Activated CD4-positive, alpha-beta T cell treated with anti-CD3 and anti-CD28 coated beads, Interleukin-2, amount 50 U/mL, for 4 hours (primary cell): ENCODE measurements at regions not wholly inside any gene's neighbourhood (a gene's known extent, or its start where the extent isn't known, plus 50 kb on each side); places are given as distances from the start of the nearest gene placed in this dataset.

Source experiments
- DNase-seq, 2 experiments: peaks; one replicate each; pipeline ENCODE4 v3.0.0-alpha.2; 2020

DNA sequence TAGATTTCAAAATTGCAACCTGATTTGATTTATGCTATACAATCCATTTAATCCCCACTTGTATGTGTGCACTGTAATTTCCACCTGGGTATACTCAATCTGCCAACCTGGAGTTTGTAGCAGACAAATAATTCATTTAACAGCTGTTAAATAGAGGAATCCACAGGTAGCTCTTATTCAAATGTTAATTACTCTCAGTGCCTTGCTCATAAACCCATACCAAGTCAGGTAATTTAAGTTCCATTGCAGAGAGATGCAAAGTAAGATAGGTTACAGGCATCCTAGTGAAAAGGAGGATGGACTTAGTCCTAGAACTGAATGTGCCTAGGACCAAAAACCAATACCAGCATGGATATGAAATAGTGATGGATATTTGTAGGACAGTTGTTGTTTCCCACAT, 674.2 kb downstream of the TBL1XR1 start:
- no peak for DNase-seq

GRCh38 chr3:176522436-176522835, 674.8 kb downstream of the TBL1XR1 start:
- no peak for DNase-seq

DNA sequence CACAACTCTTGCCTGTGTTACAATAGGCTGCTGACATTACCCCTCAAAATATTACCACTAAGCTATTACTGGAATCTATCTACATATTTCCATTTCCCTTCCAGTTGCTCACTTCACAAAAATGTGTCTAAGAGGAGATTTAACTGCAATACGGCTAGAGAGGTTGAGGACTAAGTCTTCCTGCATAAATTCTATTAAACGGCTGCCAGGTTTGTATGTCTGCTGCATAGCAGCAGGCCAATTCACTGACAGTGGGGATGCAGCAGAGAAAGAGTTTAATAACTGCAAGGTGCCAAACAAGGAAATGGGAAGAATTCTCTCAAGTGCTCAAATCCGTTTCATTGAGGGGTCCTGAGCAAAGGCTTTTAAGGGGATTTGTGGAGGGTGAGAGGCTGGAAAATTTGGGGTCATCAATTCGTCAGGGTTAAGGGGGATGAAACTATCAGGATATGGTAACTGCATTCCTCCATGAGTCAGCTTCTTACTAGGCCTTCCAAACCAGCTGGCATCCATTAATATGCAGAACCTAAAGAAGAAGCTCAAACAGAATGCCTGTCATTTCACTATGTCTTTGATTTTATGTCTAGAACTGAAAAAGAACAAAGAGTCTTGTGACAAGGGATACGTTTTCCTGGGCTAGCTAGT, 675.6 kb downstream of the TBL1XR1 start:
- DNase-seq: no peak

- no peak for DNase-seq
Measured at GRCh38 chr3:176514297-176514696, 683.0 kb downstream of the TBL1XR1 start.

DNA sequence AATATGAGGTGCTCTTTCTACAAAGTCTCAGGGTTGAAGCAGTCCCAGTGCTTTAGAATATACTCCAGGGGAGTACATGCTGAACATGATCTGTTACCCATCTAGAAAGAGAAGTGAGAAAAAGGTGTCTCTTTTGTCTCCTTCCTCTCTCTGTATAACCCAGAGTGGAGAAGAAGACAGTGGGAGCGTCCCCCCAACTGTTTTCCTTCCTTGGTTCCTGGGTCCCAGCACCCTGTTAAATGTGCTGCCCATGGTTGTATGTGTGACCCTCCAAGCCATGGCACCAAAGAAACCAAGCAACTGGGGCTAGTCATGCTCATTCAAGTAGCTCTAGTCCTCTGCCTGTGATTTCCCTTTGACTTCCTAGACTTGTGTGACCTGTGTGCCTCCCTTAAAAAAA, 683.7 kb downstream of the TBL1XR1 start:
- no peak for DNase-seq

DNA sequence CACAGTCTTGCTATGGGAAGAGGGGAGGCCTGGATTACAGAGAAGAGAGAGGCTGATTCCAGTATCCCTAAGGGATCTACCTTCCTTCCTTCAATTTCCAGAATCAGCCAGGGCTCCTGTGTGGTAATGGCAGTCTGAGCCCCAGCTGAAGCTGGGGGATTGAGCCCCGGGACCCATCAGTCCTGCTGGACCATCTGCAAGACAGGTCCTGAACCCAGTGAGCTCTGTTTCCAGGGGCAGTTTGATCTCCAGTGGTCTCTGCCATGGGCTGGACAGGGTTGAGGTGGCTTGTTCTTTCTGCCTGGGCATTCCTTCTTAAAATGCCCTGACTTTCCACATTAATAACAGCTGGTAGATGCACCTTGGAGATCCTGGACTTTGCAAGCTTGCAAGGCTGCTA, 685.2 kb downstream of the TBL1XR1 start:
- DNase-seq: no peak

GRCh38 chr3:176510097-176510496, 687.2 kb downstream of the TBL1XR1 start:
- DNase-seq: no peak

- no peak for DNase-seq
Measured at GRCh38 chr3:176505878-176506621, 691.2 kb downstream of the TBL1XR1 start.

GRCh38 chr3:176491084-176491483, 706.2 kb downstream of the TBL1XR1 start:
- no peak for DNase-seq

GRCh38 chr3:176490357-176490756, 706.9 kb downstream of the TBL1XR1 start:
- no peak for DNase-seq

GRCh38 chr3:176479248-176479647, 718.0 kb downstream of the TBL1XR1 start:
- no peak for DNase-seq

DNA sequence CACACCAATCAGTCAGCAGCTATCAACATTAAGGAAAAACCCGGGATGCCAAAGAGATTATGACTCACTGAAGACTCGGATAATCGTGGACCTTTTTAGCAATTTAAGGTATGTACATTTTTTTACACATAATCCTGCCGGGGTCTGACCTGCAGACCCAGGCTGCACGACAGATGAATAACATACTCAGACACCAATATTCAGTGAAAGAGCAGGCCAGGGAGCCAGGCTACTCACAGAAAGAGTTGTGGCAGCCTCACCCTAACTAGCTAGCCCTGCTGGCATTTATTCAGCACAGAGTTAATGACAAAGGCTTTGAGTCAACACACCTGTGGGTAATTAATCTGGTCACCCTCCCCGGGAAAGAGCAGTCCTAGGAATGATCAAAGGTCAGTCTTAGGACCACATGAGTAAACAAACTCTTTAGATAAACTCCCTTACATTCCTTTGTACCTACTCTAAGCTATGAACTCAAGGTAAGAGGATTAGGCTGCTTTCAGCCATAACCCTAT, 727.5 kb downstream of the TBL1XR1 start:
- no peak for DNase-seq

DNA sequence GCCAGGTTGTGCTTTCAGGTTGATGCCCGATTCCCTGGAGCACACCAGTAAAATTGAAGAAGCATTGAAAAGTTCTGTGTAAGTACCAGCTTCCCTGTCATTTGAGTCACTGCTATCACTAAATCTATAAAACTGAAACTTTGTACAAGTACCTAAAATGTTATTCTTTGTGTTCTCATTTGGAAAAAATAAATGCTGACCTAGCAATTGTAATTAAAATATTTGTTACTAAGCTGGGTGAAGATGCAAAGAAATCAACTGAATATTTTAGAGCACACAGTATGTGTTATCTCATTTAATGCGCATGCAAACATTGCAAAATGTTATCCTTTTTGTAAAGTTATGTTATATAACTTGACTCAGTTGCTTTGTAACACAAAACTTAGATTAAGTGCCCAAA, 733.7 kb downstream of the TBL1XR1 start:
- no peak for DNase-seq

GRCh38 chr3:176447369-176447768, 749.9 kb downstream of the TBL1XR1 start:
- no peak for DNase-seq

DNA sequence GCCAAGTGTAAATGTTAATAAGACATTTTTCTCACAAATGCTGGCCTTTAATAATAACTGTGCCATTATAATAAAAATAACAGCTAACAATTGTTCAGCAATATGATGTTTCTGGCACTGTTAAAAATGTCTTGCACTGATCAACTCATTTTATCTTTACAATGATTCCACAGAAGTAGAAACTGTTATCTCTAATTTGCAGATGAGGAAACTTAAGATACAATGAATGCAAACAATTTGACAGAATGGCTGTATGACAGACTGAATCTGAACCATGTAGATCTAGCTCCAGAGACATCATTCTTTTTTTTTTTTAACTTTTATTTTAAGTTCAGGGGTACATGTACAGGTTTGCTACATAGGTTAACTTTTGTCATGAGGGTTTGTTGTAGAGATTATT, 755.0 kb downstream of the TBL1XR1 start:
- no peak for DNase-seq

DNA sequence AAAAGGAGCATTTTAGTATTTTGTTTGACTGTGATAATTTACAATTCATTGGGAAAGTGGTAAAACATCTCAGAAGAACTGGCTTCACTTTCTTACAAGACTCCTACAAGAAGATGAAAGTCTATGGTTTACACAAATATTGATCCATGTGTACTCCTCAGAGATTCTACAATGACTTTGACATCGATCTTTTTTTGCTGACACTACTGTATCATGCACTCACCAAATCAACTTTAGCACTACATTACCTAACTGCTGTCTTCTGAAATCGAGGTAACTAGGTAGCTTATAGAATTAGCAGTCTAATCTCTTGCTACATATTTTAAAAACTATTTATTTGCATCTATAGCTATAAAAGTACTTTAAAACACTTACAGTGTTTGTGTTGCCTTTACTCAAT, 757.6 kb downstream of the TBL1XR1 start:
- DNase-seq: no peak

- no peak for DNase-seq
Measured at GRCh38 chr3:176431991-176432390, 765.3 kb downstream of the TBL1XR1 start.

- no peak for DNase-seq
Measured at GRCh38 chr3:176431038-176431418, 766.3 kb downstream of the TBL1XR1 start.

GRCh38 chr3:176430244-176431037, 766.8 kb downstream of the TBL1XR1 start:
- DNase-seq: no peak

- DNase-seq: no peak
Measured at GRCh38 chr3:176428552-176428951, 768.7 kb downstream of the TBL1XR1 start.

- DNase-seq: no peak
Measured at GRCh38 chr3:176426371-176426770, 770.9 kb downstream of the TBL1XR1 start.

- no peak for DNase-seq
Measured at GRCh38 chr3:176416870-176417269, 780.4 kb downstream of the TBL1XR1 start.

- no peak for DNase-seq
Measured at GRCh38 chr3:176415661-176416295, 781.5 kb downstream of the TBL1XR1 start.
